Mammary epithelial cell (primary cell): ENCODE measurements at regions not wholly inside any gene's neighbourhood (a gene's known extent, or its start where the extent isn't known, plus 50 kb on each side); places are given as distances from the start of the nearest gene placed in this dataset.

ENCODE experiments used
- EZH2 ChIP-seq: IDR thresholded peaks from 2 replicates; pipeline ENCODE4 v1.6.1; 2012; ENCODE audit warnings: low read length, inconsistent platforms, borderline replicate concordance
- TF ChIP-seq, protein P1 (sequence below), 2 donors: IDR thresholded peaks in 1 of 2; conservative IDR thresholded peaks in 1 of 2; 2 replicates each; pipeline ENCODE4 v1.5.1; 2011 to 2012; ENCODE audit warnings: inconsistent platforms in 2 of 2, low read length in 2 of 2, mild to moderate bottlenecking in 2 of 2, control low read depth in 1 of 2, low read depth in 1 of 2; ENCODE audit not compliant: insufficient read depth in 1 of 2; ENCODE audit errors: extremely low read depth in 1 of 2

GRCh38 chr2:144644549-144644948, 124.6 kb upstream of the ZEB2 start:
- TF ChIP-seq, protein P1, sequence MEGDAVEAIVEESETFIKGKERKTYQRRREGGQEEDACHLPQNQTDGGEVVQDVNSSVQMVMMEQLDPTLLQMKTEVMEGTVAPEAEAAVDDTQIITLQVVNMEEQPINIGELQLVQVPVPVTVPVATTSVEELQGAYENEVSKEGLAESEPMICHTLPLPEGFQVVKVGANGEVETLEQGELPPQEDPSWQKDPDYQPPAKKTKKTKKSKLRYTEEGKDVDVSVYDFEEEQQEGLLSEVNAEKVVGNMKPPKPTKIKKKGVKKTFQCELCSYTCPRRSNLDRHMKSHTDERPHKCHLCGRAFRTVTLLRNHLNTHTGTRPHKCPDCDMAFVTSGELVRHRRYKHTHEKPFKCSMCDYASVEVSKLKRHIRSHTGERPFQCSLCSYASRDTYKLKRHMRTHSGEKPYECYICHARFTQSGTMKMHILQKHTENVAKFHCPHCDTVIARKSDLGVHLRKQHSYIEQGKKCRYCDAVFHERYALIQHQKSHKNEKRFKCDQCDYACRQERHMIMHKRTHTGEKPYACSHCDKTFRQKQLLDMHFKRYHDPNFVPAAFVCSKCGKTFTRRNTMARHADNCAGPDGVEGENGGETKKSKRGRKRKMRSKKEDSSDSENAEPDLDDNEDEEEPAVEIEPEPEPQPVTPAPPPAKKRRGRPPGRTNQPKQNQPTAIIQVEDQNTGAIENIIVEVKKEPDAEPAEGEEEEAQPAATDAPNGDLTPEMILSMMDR (conservative IDR thresholded peaks at IDR 0.05 in 1 of 2, IDR thresholded peaks at IDR 0.05 in 1 of 2; ENCODE audit: extremely low read depth in 1 of 2, insufficient read depth in 1 of 2, low read depth in 1 of 2, low read length in 2 of 2) = no peak
- no peak for TF ChIP-seq EZH2
